ENCODE measurements at regions not wholly inside any gene's neighbourhood (a gene's known extent, or its start where the extent isn't known, plus 50 kb on each side); places are given as distances from the start of the nearest gene placed in this dataset.

DNA sequence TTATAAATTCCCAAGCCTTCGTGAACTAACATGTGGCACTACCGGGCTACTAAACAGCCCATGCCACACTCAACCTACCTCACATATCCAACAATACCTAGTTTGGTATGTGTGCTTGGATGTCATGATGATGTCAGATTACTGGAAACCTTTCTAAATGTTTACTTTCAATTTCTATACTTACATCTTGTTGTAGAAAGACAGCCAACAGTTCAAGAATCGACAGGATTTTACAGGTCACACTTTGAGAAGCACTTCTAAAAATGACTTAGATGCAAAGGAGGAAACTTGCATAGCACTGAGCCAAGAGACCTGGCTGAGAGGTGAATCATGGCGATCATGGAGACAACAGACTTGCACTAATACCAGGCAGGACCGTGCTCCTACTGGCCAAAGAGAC, 209.9 kb downstream of the COL4A1 start:
- no peak for DNase-seq (ENCODE audit: low read depth, low spot score)

- no peak for DNase-seq (ENCODE audit: low read depth, low spot score)
Observed at GRCh38 chr13:110092831-110093247, 214.1 kb downstream of the COL4A1 start.

GRCh38 chr13:110089815-110090214, 217.1 kb downstream of the COL4A1 start:
- DNase-seq (ENCODE audit: low read depth, low spot score), result no peak

DNA sequence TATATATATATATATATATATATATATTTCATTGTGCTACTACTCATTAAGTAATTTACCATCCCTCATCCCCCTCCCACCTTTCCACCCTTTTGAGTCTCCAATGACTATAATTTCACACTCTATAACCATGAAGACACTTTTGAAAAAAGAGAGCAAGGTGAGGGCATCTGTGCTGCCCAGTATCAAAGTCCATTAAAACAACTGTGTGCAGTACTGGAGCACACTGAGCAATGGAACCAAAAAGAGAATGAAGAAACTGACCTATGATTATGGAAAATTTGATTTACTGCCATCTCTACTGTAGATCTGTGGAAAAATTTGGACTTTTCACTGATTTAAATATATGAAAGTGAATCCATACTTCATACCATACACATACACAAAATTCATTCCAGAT, 217.9 kb downstream of the COL4A1 start:
- no peak for DNase-seq (ENCODE audit: low read depth, low spot score)

DNA sequence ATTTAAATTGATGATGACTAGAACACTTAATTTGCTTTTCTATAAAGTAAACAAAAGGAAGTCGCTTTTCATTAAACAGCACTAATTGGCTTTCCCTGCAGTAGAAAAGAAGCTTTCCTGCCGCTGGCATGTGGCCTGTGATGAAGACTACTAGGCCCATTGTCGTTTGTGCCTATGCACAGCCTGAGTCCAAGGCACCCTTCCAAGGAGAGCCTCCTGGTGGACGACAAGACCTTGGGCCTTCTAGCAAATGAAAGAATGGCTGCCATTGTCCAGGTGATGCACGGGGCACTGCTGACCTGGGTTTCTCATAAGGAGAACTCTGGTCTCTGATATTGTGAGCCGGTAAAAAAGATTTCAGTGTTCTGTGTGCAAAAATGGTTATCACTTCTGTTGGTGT, 233.0 kb downstream of the COL4A1 start:
- no peak for DNase-seq (ENCODE audit: low read depth, low spot score)

GRCh38 chr13:110070511-110071120, 236.3 kb downstream of the COL4A1 start:
- peak; percentile 72 for DNase-seq (ENCODE audit: low read depth, low spot score)

DNA sequence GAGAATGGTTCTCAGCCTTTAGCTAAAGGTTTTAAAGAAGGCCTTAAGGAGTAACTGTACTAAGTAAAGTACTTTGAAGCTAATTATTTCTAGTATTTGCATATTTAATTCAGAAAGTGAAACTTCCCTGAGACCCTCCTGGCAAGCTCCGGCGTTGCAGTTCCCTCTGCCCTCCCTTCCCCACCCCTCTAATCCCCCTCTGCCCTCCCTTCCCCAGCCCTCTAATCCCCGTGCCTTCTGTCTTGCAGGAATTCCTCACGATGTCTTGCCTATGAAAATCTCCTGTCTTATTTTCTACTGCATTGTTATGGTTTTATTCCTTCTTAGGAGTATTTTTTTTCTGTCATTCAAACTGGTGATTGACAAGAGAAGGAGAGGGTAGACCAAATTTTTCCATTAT, 236.9 kb downstream of the COL4A1 start:
- peak; percentile 25 for DNase-seq (ENCODE audit: low read depth, low spot score)

- DNase-seq (ENCODE audit: low read depth, low spot score), result no peak
Observed at GRCh38 chr13:110068176-110068473, 238.8 kb downstream of the COL4A1 start.

- DNase-seq (ENCODE audit: low read depth, low spot score), result no peak
Observed at GRCh38 chr13:110067355-110068175, 239.4 kb downstream of the COL4A1 start.

- no peak for DNase-seq (ENCODE audit: low read depth, low spot score)
Observed at GRCh38 chr13:110065780-110066179, 241.2 kb downstream of the COL4A1 start.

DNA sequence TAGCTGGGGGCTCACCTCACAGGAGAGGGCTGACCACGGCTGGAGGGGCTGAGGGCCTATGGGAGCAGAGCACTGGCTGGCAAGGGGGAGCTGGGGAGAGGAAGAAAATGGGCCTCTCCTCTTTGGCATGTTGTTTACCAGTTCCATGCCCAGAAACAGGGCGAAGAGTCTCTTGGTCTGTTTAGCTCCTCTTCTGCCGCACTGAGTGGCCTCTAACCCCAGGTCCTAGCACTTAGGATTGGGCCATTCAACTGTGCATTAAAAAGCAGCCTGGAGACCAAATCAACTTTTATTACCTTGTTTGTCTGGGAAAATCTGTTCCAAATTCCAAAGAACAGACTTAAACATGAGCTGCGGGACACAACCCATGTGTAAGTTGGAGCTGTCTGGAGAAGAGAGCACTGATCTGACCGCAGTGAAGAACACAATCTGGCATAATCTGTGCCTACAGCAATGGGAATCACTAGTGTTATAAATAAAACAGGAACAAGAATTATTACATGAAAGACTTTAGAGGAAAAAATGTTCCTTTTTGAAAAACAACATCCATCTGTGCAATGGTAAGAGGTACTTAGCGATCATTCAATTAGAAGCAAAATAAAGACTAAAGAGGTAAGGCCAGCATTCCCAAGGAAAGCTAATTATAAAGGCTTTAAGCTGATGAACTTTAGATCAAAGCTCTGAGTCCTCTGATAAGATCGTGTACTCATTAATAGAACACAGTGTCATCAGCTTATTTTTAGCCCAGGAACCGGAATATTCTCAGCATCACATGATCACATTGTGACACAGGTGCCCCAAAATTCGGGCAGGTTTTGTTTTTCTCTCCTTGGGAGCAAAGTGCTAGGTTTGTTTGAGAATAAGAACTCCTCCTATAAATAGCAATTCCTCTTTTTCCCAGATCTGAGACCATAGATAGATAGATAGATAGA, 243.2 kb downstream of the COL4A1 start:
- no peak for DNase-seq (ENCODE audit: low read depth, low spot score)

GRCh38 chr13:110062777-110063442, 244.0 kb downstream of the COL4A1 start:
- no peak for DNase-seq (ENCODE audit: low read depth, low spot score)

- DNase-seq (ENCODE audit: low read depth, low spot score), result peak; percentile 51
Observed at GRCh38 chr13:110062077-110062776, 244.7 kb downstream of the COL4A1 start.

DNA sequence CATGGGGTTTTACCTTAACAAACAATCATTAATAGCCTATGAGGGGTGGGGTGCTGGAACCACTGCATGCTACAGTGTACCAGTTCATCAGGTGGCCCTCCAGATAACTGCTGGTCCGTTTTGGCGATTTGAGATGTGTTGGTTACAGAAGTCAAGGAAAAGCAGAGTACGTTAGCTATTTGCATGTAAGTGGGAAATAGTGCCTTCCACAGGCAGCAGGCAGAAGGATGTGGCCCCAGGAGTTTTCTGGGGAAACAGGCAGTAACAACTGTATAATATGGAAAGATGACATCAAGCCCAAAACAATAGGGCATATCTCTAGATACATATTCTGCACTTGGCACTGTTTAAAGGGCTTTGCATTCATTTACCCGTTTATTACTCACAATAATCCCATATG, 245.7 kb downstream of the COL4A1 start:
- no peak for DNase-seq (ENCODE audit: low read depth, low spot score)

- DNase-seq (ENCODE audit: low read depth, low spot score), result no peak
Observed at GRCh38 chr13:110057052-110057451, 249.9 kb downstream of the COL4A1 start.

DNA sequence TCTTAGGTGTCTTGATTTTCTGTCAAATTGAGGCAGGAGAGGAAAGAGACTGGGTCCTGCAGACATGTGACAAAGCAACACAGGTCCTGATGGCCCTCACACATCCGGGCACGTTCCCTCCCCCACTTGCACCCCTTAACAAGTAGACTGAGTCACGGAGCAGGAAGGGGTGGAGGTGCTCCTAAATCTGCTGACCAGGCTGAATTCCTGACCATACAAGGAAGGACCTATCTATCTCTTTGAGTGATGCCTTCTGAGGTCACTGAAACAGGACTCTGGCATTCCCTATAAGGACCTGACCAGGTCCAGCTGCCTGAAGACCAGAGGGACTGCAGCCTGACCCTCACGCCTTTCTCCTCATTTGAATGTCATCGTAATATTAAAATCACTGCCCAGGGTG, 250.3 kb downstream of the COL4A1 start:
- no peak for DNase-seq (ENCODE audit: low read depth, low spot score)

DNA sequence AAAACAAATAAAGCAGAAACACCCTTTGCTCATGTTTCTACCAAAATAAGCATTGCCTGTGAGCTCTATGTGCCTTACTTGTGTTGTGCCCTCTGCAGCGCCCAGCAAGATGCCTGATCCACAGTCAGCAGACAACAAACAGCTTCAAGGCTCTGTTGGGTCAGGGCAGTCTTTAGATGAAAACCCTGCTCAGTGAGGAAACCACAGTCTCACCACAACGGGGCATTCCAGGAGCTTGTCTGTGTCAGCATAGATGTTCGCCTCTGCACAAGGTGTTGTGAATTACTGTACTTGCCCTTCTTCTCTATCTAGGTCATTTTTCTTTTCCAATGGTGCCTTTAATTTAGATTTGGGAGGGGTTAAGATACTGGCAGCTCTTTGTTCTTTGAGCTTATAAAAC, 251.9 kb downstream of the COL4A1 start:
- peak; percentile 73 for DNase-seq (ENCODE audit: low read depth, low spot score)

DNA sequence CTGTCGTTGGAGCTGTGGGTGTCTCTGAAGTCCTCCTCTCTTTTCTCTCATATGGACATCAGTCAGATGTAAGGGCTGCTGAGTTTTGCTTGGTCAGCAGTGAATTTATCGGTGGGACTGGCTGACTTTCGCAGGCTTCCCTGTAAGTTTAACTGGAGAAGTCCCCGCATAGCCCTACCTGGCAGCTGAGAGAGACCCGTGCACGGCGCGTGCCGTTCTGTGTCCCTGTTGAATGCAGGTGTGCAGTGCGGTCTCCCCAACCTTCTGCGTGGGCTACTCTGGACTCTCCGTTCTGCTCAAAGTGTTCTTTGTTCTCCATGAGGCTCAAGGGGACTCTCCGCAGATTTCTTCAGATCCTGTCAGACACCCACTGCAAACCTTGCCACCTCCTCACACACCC, 252.9 kb downstream of the COL4A1 start:
- no peak for DNase-seq (ENCODE audit: low read depth, low spot score)

DNA sequence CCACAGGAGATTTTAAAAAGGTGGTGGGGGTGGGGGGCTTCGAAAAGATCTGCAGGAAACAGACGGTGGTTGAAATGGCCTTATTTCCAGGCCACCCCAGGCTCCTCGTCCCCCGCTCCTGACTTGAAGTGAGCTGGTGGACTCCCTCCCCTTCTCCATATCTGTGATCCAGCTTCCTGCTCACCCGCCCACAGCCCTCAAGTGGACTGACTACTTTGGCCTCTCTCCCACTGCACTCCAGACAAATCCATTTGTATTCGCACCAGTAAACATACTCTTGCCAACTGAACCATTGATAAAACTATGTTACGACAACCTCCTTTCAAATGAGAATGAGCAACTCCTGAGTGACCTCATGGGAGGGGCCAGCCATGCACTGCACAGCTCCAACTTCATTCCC, 259.5 kb downstream of the COL4A1 start:
- peak; percentile 97 for DNase-seq (ENCODE audit: low read depth, low spot score)

- no peak for DNase-seq (ENCODE audit: low read depth, low spot score)
Observed at GRCh38 chr13:110046811-110047210, 260.1 kb downstream of the COL4A1 start.

DNA sequence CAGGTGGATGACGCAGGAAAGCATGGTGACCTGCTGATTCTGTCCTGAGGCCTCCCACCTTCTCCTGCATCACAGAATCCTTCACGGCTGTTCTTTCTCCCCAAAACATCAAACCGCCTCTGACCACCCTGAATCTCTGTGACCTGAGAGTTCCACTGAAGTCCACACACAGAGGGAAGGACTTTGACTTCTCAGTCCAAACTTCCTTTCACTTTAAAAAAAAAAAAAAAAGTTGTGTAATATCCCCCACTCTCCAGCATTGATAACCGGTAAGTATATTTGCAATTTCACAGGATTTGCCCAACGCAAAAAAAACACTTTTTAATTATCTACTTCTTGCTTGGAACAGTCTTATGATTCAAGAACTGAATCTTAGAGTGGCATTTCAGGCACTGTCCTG, 259.5 kb upstream of the IRS2 start:
- no peak for DNase-seq (ENCODE audit: low read depth, low spot score)

Data from astrocyte of the hippocampus (primary cell).